ENCODE measurements at regions not wholly inside any gene's neighbourhood (a gene's known extent, or its start where the extent isn't known, plus 50 kb on each side); places are given as distances from the start of the nearest gene placed in this dataset.

DNA sequence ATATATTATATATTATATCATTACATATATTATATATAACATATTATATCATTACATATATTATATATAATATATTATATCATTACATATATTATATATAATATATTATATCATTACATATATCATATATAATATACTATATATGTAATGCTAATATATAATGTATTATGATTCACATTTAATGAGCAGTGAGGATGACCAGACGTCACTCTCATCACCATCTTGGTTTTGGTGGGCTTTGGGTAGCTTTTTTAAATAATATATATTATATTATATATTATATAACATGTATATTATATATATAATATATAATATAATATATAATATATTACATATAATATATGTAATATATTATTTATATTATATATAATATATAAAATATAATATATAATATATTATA lies 1189.4 kb upstream of the AUTS2 start:
- TF ChIP-seq, protein P1, sequence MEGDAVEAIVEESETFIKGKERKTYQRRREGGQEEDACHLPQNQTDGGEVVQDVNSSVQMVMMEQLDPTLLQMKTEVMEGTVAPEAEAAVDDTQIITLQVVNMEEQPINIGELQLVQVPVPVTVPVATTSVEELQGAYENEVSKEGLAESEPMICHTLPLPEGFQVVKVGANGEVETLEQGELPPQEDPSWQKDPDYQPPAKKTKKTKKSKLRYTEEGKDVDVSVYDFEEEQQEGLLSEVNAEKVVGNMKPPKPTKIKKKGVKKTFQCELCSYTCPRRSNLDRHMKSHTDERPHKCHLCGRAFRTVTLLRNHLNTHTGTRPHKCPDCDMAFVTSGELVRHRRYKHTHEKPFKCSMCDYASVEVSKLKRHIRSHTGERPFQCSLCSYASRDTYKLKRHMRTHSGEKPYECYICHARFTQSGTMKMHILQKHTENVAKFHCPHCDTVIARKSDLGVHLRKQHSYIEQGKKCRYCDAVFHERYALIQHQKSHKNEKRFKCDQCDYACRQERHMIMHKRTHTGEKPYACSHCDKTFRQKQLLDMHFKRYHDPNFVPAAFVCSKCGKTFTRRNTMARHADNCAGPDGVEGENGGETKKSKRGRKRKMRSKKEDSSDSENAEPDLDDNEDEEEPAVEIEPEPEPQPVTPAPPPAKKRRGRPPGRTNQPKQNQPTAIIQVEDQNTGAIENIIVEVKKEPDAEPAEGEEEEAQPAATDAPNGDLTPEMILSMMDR (IDR thresholded peaks at IDR 0.05; ENCODE audit: insufficient read depth, low read depth, low read length): no peak
- no peak for TF ChIP-seq EZH2 (IDR thresholded peaks at IDR 0.05; ENCODE audit: insufficient read depth, low read length)

All from astrocyte (in vitro differentiated cells and primary cell).